GM21737 (cell line): ENCODE measurements at regions not wholly inside any gene's neighbourhood (a gene's known extent, or its start where the extent isn't known, plus 50 kb on each side); places are given as distances from the start of the nearest gene placed in this dataset.

ENCODE experiments used
- ATAC-seq: cut with Tn5 transposase; IDR thresholded peaks from one replicate; pipeline ENCODE4 v1.9.1; 2021; ENCODE audit warnings: mild to moderate bottlenecking, moderate library complexity; ENCODE audit not compliant: unreplicated experiment

GRCh38 chr17:33473061-33473460, 180.0 kb upstream of the ASIC2 start:
- ATAC-seq, result no peak

- ATAC-seq, result no peak
These were observed 181.7 kb upstream of the ASIC2 start for GRCh38 chr17:33474789-33475188.

- no peak for ATAC-seq
These were observed 182.5 kb upstream of the ASIC2 start for GRCh38 chr17:33475594-33475993.

- ATAC-seq, result no peak
These were observed 188.6 kb upstream of the ASIC2 start for GRCh38 chr17:33481652-33482051.

GRCh38 chr17:33482636-33483035, 189.5 kb upstream of the ASIC2 start:
- ATAC-seq, result no peak

GRCh38 chr17:33484559-33484958, 191.5 kb upstream of the ASIC2 start:
- ATAC-seq, result no peak

- no peak for ATAC-seq
These were observed 193.2 kb upstream of the ASIC2 start for GRCh38 chr17:33486135-33486885.

- no peak for ATAC-seq
These were observed 194.2 kb upstream of the ASIC2 start for GRCh38 chr17:33487187-33487879.

GRCh38 chr17:33491871-33492481, 198.9 kb upstream of the ASIC2 start:
- no peak for ATAC-seq

- no peak for ATAC-seq
These were observed 199.7 kb upstream of the ASIC2 start for GRCh38 chr17:33492731-33493265.

- ATAC-seq, result no peak
These were observed 200.5 kb upstream of the ASIC2 start for GRCh38 chr17:33493566-33493965.

- ATAC-seq, result no peak
These were observed 201.1 kb upstream of the ASIC2 start for GRCh38 chr17:33494151-33494550.

- ATAC-seq, result no peak
These were observed 204.5 kb upstream of the ASIC2 start for GRCh38 chr17:33497623-33498022.

GRCh38 chr17:33498069-33498468, 205.0 kb upstream of the ASIC2 start:
- ATAC-seq, result no peak

- ATAC-seq, result no peak
These were observed 205.9 kb upstream of the ASIC2 start for GRCh38 chr17:33499040-33499439.

GRCh38 chr17:33500151-33500550, 207.1 kb upstream of the ASIC2 start:
- ATAC-seq, result no peak

- no peak for ATAC-seq
These were observed 208.1 kb upstream of the ASIC2 start for GRCh38 chr17:33501185-33501584.

- ATAC-seq, result no peak
These were observed 211.5 kb upstream of the ASIC2 start for GRCh38 chr17:33504571-33504970.

- ATAC-seq, result no peak
These were observed 214.0 kb upstream of the ASIC2 start for GRCh38 chr17:33506889-33507650.

- ATAC-seq, result no peak
These were observed 215.1 kb upstream of the ASIC2 start for GRCh38 chr17:33508215-33508614.

GRCh38 chr17:33509331-33509730, 216.2 kb upstream of the ASIC2 start:
- ATAC-seq, result no peak
